Heart right ventricle (tissue), 16 donors: ENCODE measurements at regions not wholly inside any gene's neighbourhood (a gene's known extent, or its start where the extent isn't known, plus 50 kb on each side); places are given as distances from the start of the nearest gene placed in this dataset.
A peak's percentile ranks its signal among the peaks of the same experiment; 100 is the strongest.

Experiments used
- ATAC-seq, 8 donors: fragments of 200-7000 bp; cut with Tn5 transposase; one replicate each; pipeline ENCODE4 v1.9.1; 2020; ENCODE audit warnings: mild to moderate bottlenecking in 8 of 8, moderate library complexity in 8 of 8, moderate number of reproducible peaks in 1 of 8
- DNase-seq, 2 donors: peaks; one replicate each; pipeline ENCODE4 v3.0.0-alpha.2; 2020
- H3K27ac ChIP-seq, 10 donors: fragments of 200-600 bp; sonication (generic) in 2 of 10; one replicate each; pipeline versions ENCODE4 v1.5.0 to v1.8.0; 2020 to 2022; ENCODE audit warnings: mild to moderate bottlenecking in 3 of 10
- H3K27me3 ChIP-seq, 7 donors: fragments of 200-600 bp; one replicate each; pipeline ENCODE4 v1.8.0; 2021 to 2022; ENCODE audit warnings: mild to moderate bottlenecking in 2 of 7
- H3K36me3 ChIP-seq, 9 donors: fragments of 200-600 bp; sonication (generic) in 1 of 9; one replicate each; pipeline versions ENCODE4 v1.5.0 to v1.8.0; 2020 to 2022; ENCODE audit warnings: mild to moderate bottlenecking in 2 of 9
- H3K4me1 ChIP-seq, 9 donors: fragments of 200-600 bp; sonication (generic) in 1 of 9; one replicate each; pipeline versions ENCODE4 v1.5.0 to v1.8.0; 2020 to 2022; ENCODE audit warnings: mild to moderate bottlenecking in 4 of 9
- H3K4me3 ChIP-seq, 10 donors: fragments of 200-600 bp; sonication (generic) in 2 of 10; one replicate each; pipeline versions ENCODE4 v1.5.0 to v1.8.0; 2020 to 2022; ENCODE audit warnings: mild to moderate bottlenecking in 7 of 10, moderate library complexity in 2 of 10
- H3K9me3 ChIP-seq, 11 donors: fragments of 200-600 bp in 10 of 11; sonication (generic) in 2 of 11; one replicate each; pipeline versions ENCODE4 v1.5.0 to v1.8.0; 2013 to 2022; ENCODE audit warnings: mild to moderate bottlenecking in 2 of 11, control low read depth in 1 of 11, moderate library complexity in 1 of 11
- CTCF ChIP-seq, 9 donors: fragments of 200-600 bp; sonication (generic) in 2 of 9; IDR thresholded peaks; one replicate each; pipeline versions ENCODE4 v1.5.0 to v1.8.0; 2021 to 2022; ENCODE audit warnings: antibody characterized with exemption in 9 of 9, mild to moderate bottlenecking in 5 of 9, moderate library complexity in 1 of 9
- WGBS, 2 donors: extraction: QIAGEN DNeasy Blood & Tissue Kit; methylation state at CpG; one replicate each; pipeline ENCODE4 v1.1.7; 2013; ENCODE audit warnings: inconsistent platforms in 1 of 2; 5-methylcytosine and 5-hydroxymethylcytosine counted together
- intact Hi-C, 10 donors: fragments of 100-400 bp; cut with DNase I; formaldehyde crosslinking; loops; one replicate each; pipeline versions ENCODE4 v1.11.1 to v1.14.2; 2022
- donor health status: Arrhythmogenic right ventricular cardiomyopathy.
- donor health status: ischemic (EF 13 %, LVEDD 7.1; RV severe dilation, severe dysfunction).
- donor health status: healthy with polysubstance abuse.
- donor health status: DM: no; HTN: yes; CAD: no.
- donor health status: DM: no; HTN: no; CAD: no.
- donor health status: ischemic (EF 25% LVEDD 6.9; RV normal size, moderate dysfunction).
- donor health status: ischemic (EF 25% LVEDD 5.7; RV mildly dilated, moderate dysfunction).
- donor health status: healthy.
- donor health status: DM: yes; HTN: yes; CAD: no.
- donor health status: Ischemic cardiomyopathy.
- donor health status: ischemic (EF 35%, LVEDD 5.7; RV mildly dilated, moderate dysfunction).
- donor health status: nonischemic (EF 11% LVEDD 7.7; RV severe dilation, severe dysfunction).
- donor health status: DM: yes; HTN: yes; CAD: no.
- donor health status: PGD.
- donor health status: ischemic (EF 29% LVEDD 5.4; RV normal size, mild dysfunction).
- donor health status: nonischemic (EF 23%, LVEDD 6.1; RV moderate dilation, normal function).

DNA sequence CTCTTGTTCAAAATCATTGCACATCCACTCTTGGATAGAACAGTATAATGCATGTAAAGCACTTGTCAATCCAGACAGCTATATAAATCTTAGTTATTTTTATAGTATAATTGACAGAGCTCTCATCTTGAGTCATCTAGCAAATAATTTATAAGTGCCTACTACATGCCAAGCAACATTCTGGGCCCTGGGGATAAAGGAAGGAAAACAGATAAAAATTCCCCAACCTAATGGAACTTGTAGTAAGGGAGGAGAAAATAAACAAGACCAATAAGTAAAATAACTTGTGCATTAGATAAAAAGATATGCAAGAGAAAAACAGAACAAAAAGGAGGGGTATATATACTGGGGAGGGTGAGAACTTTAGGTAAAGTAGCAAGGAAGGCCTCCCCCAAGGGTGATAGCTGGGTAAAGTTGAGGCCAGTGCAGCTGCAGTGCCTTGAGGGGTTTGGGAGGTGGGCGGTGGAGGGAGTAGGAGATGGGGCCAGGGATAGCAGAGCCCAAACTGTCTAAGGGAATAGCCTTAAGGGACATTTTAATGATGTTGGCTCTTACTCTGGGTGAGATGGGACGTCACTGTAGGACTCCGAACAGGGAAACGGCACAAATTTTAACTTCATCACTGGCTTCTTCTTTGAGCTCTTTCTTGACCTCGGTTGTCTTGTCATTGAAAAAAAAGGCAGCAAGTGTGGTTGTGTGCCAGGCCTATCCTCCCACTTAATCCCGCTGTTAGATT lies 79.3 kb upstream of the SEC61G start:
- Histone ChIP-seq H3K4me1 (peaks cover 3 to 51% (median 21%) of the 10 kb centered on the region in 9 donors), H3K36me3 (no peaks in the 10 kb centered on the region), H3K27me3 (no peaks in the 10 kb centered on the region), H3K4me3 (no peak overlapping the region), H3K27ac (peak overlapping the region in 3 of 10 donors; percentile 63 to 86 (median 77)), H3K9me3 (no peaks in the 10 kb centered on the region)
- DNase-seq (no peak), ATAC-seq (no peak)
- intact Hi-C loops: loop anchor here in 7 of 10 donors (2.0 to 5.0 kb wide), 5 partner anchors 41 to 66 kb away; no protein-coding TSS in a partner anchor
- WGBS, 2 donors: 83 to 87% methylated on average over 6 of the region's 6 CpGs
- TF ChIP-seq CTCF (IDR thresholded peaks at IDR 0.05): no peak

DNA sequence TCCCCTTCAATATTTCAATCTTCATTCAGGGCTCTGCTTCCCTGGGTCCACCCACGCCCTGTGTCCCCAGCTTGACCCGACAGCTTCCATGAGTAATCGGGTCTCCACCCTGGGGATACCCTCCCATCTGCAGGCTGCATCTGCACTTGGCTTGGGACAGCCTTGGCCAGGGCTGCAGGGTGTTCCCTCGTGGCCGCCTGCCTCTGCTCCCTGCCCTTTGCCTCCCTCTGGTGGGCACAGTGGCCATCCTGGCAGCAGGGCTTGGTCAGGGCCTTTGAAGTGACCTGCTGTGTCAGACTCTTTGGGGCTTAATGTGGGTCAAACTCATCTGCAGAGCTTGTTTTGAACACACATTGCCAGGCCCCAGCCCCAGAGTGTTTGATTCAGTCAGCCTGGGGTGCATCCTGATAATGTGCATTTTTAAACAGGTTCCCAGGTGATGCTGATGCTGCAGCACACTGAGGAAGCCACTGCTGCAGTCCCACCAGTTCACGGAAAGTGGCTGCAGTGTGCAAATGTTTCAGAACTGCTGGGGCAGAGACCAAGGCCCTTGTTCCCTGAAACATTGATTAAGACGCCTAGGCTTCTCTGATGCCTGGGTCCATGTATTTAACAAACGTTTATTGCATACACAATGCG lies 80.7 kb upstream of the SEC61G start:
- no peaks in the 10 kb centered on the region for H3K9me3 ChIP-seq
- ATAC-seq (peak; percentile 90 to 98 (median 92)), DNase-seq (peak; percentile 80 to 82)
- H3K27ac ChIP-seq: peak overlapping the region in 1 of 10 donors; percentile 86
- no peaks in the 10 kb centered on the region for H3K36me3 ChIP-seq
- intact Hi-C loops: loop anchor here in 9 of 10 donors (1.0 to 10.0 kb wide), 13 partner anchors 42 to 418 kb away; no protein-coding TSS in a partner anchor
- no peaks in the 10 kb centered on the region for H3K27me3 ChIP-seq
- peak; percentile 44 to 80 (median 72) for TF ChIP-seq CTCF (IDR thresholded peaks at IDR 0.05)
- H3K4me1 ChIP-seq: peaks cover 3 to 51% (median 21%) of the 10 kb centered on the region in 9 donors
- WGBS, 2 donors: 49% methylated on average over 9 of the region's 9 CpGs
- no peak overlapping the region for H3K4me3 ChIP-seq

- 44 to 46% methylated on average over 8 of the region's 8 CpGs for WGBS, 2 donors
- TF ChIP-seq CTCF (IDR thresholded peaks at IDR 0.05): peak; percentile 13 to 66 (median 53)
- intact Hi-C loops: loop anchor here in 6 of 10 donors (2.0 to 10.0 kb wide), 8 partner anchors 47 to 415 kb away; no protein-coding TSS in a partner anchor
- DNase-seq: peak; percentile 39 to 57
- peak overlapping the region in 3 of 10 donors; percentile 4 to 46 (median 10) for H3K27ac ChIP-seq
- no peaks in the 10 kb centered on the region for H3K27me3 ChIP-seq
- peak in 2 of 8 donors; percentile 26 to 49 for ATAC-seq
- H3K4me3 ChIP-seq: no peak overlapping the region
- no peaks in the 10 kb centered on the region for H3K36me3 ChIP-seq
- peaks cover 3 to 45% (median 19%) of the 10 kb centered on the region in 9 donors for H3K4me1 ChIP-seq
- no peaks in the 10 kb centered on the region for H3K9me3 ChIP-seq
Observed at GRCh38 chr7:54841772-54842697, 83.0 kb upstream of the SEC61G start.
